ENCODE measurements at regions not wholly inside any gene's neighbourhood (a gene's known extent, or its start where the extent isn't known, plus 50 kb on each side); places are given as distances from the start of the nearest gene placed in this dataset.

- Histone ChIP-seq H2BK15ac (ENCODE audit: low read depth, low read length) (no peak overlapping the region), H2BK20ac (ENCODE audit: low read depth, low read length, poor library complexity, severe bottlenecking) (no peak overlapping the region), H2AK5ac (ENCODE audit: insufficient read length, low read length) (no peak overlapping the region), H3K79me1 (ENCODE audit: insufficient read depth, low read depth, low read length, poor library complexity, severe bottlenecking) (no peaks in the 10 kb centered on the region), H3K27me3 (ENCODE audit: insufficient read depth, low read length) (no peaks in the 10 kb centered on the region), H4K20me1 (ENCODE audit: control insufficient read depth, insufficient read depth, insufficient read length) (no peaks in the 10 kb centered on the region), H2BK5ac (ENCODE audit: insufficient read length, low read length) (no peak overlapping the region), H3K23ac (ENCODE audit: insufficient read length, low read depth, low read length) (no peak overlapping the region), H3K23me2 (ENCODE audit: insufficient read length, low read depth, low read length, poor library complexity, severe bottlenecking) (no peaks in the 10 kb centered on the region), H3K56ac (ENCODE audit: insufficient read length, low read depth, low read length) (no peak overlapping the region), H3K4ac (ENCODE audit: low read depth, low read length) (no peak overlapping the region), H3K9ac (ENCODE audit: extremely low read depth, insufficient read length, low read length) (no peak overlapping the region), H3K4me1 (ENCODE audit: insufficient read depth, low read length) (no peaks in the 10 kb centered on the region), H2AFZ (ENCODE audit: low read length) (no peak overlapping the region), H3K18ac (ENCODE audit: insufficient read length, low read depth, low read length) (no peak overlapping the region), H3K9me3 (ENCODE audit: control insufficient read depth, low read depth, low read length) (no peaks in the 10 kb centered on the region), H4K91ac (ENCODE audit: insufficient read length, low read depth, low read length) (no peak overlapping the region), H2BK120ac (ENCODE audit: low read depth, low read length, poor library complexity, severe bottlenecking) (no peak overlapping the region), H3K14ac (ENCODE audit: insufficient read depth, low read length) (no peak overlapping the region), H3T11ph (ENCODE audit: low read length) (no peak overlapping the region), H3K4me2 (ENCODE audit: insufficient read depth, insufficient read length, low read length) (no peak overlapping the region), H2BK12ac (ENCODE audit: insufficient read length, low read depth, low read length) (no peak overlapping the region), H3K79me2 (ENCODE audit: insufficient read depth, low read length) (no peaks in the 10 kb centered on the region), H4K8ac (replicated peaks; ENCODE audit: insufficient read length, low read depth, low read length) (no peak overlapping the region), H4K5ac (ENCODE audit: insufficient read length, low read depth, low read length) (no peak overlapping the region), H3K27ac (ENCODE audit: insufficient read length, low read depth, low read length) (no peak overlapping the region)
- DNase-seq, result no peak
- no peak overlapping the region for H3K27ac Mint-ChIP-seq
- no peak for TF ChIP-seq CTCF (conservative IDR thresholded peaks at IDR 0.05)
- no peaks in the 10 kb centered on the region for H3K4me1 Mint-ChIP-seq
- no peak overlapping the region for H3K4me3 Mint-ChIP-seq
- no CpG with 5 or more reads among the region's 1 CpG for WGBS (ENCODE audit: extremely low coverage, insufficient read length, low lambda C conversion rate)
- H3K27me3 Mint-ChIP-seq (ENCODE audit: low read depth), result no peaks in the 10 kb centered on the region
- H3K36me3 Mint-ChIP-seq (ENCODE audit: insufficient read depth in 1 of 3, low read depth in 3 of 3), result peaks cover 0 to 8% (median 2%) of the 10 kb centered on the region in 3 experiments; a peak in 3 of 7 replicates
- peaks cover 9 to 17% of the 10 kb centered on the region in 2 experiments for H3K9me3 Mint-ChIP-seq
These were observed 606.1 kb upstream of the SLIT2 start for GRCh38 chr4:19645589-19645988.
